Hindlimb muscle (tissue), 1 donor: ENCODE measurements at regions not wholly inside any gene's neighbourhood (a gene's known extent, or its start where the extent isn't known, plus 50 kb on each side); places are given as distances from the start of the nearest gene placed in this dataset.
A peak's percentile ranks its signal among the peaks of the same experiment; 100 is the strongest.
"Not testable (repeated sequence)": the region's sequence is repeated elsewhere in the genome, so short reads cannot be mapped to it uniquely, and the experiment has no call there.

Source experiments
- DNase-seq: peaks from one replicate; pipeline ENCODE4 v3.0.0-alpha.2; 2013

- no peak for DNase-seq
Observed at GRCh38 chr22:34760276-34761008, 305.5 kb upstream of the ISX start.

GRCh38 chr22:34761111-34761510, 304.8 kb upstream of the ISX start:
- peak; percentile 23 for DNase-seq

- DNase-seq = no peak
Observed at GRCh38 chr22:34763496-34763895, 302.5 kb upstream of the ISX start.

- DNase-seq = no peak
Observed at GRCh38 chr22:34765115-34765514, 300.8 kb upstream of the ISX start.

- DNase-seq = no peak
Observed at GRCh38 chr22:34769361-34769760, 296.6 kb upstream of the ISX start.

GRCh38 chr22:34776817-34777216, 289.1 kb upstream of the ISX start:
- DNase-seq = no peak

- DNase-seq = no peak
Observed at GRCh38 chr22:34781681-34782080, 284.3 kb upstream of the ISX start.

GRCh38 chr22:34783436-34783835, 282.5 kb upstream of the ISX start:
- DNase-seq = no peak

GRCh38 chr22:34784056-34784455, 281.9 kb upstream of the ISX start:
- DNase-seq = no peak

GRCh38 chr22:34797826-34798225, 268.1 kb upstream of the ISX start:
- no peak for DNase-seq

- DNase-seq = peak; percentile 60
Observed at GRCh38 chr22:34798605-34799004, 267.4 kb upstream of the ISX start.

GRCh38 chr22:34800260-34800980, 265.5 kb upstream of the ISX start:
- peak; percentile 61 for DNase-seq

GRCh38 chr22:34801221-34801620, 264.7 kb upstream of the ISX start:
- no peak for DNase-seq

GRCh38 chr22:34804091-34804490, 261.9 kb upstream of the ISX start:
- DNase-seq = no peak

- no peak for DNase-seq
Observed at GRCh38 chr22:34804604-34805003, 261.4 kb upstream of the ISX start.

GRCh38 chr22:34805771-34806170, 260.2 kb upstream of the ISX start:
- no peak for DNase-seq

GRCh38 chr22:34808618-34809017, 257.3 kb upstream of the ISX start:
- no peak for DNase-seq

- DNase-seq = no peak
Observed at GRCh38 chr22:34812631-34813030, 253.3 kb upstream of the ISX start.

- DNase-seq = no peak
Observed at GRCh38 chr22:34814260-34815025, 251.5 kb upstream of the ISX start.

- DNase-seq = no peak
Observed at GRCh38 chr22:34829485-34829884, 236.5 kb upstream of the ISX start.

- DNase-seq = no peak
Observed at GRCh38 chr22:34834059-34834458, 231.9 kb upstream of the ISX start.

- not testable (repeated sequence) for DNase-seq
Observed at GRCh38 chr22:34834541-34834940, 231.4 kb upstream of the ISX start.

GRCh38 chr22:34841331-34841771, 224.6 kb upstream of the ISX start:
- no peak for DNase-seq
